ENCODE measurements at regions not wholly inside any gene's neighbourhood (a gene's known extent, or its start where the extent isn't known, plus 50 kb on each side); places are given as distances from the start of the nearest gene placed in this dataset.

DNA sequence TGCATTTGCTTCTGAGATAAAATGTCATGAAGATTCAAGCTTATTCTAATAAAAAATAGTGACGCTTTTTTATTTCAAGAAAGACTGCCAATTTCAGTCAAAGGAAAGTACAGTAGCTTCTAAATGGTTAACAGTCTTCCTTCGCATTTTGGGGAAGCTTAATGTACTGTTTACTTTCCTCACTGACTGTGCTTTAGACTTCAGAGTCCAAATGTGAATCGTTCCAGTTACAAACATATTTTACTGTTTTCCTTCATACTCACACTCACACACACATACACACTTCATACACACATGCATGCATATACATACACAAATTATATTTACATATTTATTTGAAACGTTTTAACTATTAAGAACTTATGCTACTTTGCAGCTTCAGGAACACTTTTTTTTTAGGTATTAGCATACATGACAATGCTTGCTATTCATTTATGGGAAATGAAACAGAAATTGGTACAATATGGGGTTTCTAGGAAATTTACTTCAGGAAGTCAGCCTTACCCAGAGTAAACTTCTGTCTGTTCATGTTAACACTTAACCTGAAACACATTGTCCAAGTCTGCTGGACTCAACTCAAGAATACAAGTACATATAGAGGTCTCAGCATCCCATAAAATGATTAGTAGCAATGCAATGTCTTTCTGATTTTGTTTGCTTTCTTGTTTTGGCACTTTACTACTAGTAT lies 145.4 kb downstream of the RPS12 start:
- no peak for DNase-seq (ENCODE audit: low read depth)
- Histone ChIP-seq H3K27me3 (ENCODE audit: control insufficient read depth, insufficient read depth, low read length) (no peaks in the 10 kb centered on the region; the same call in 1 of the 2 replicates), H3K36me3 (ENCODE audit: control insufficient read depth, insufficient read depth, low read length) (no peaks in the 10 kb centered on the region), H3K4me3 (ENCODE audit: low read depth, low read length) (no peak overlapping the region)
- ChIA-PET POLR2A (no interaction called here), CTCF (interaction anchor here (0.9 to 1.1 kb wide), 2 partner anchors 11 to 556 kb away, joined by 3 to 4 read pairs; no protein-coding TSS in a partner anchor)
- TF ChIP-seq, protein P1, sequence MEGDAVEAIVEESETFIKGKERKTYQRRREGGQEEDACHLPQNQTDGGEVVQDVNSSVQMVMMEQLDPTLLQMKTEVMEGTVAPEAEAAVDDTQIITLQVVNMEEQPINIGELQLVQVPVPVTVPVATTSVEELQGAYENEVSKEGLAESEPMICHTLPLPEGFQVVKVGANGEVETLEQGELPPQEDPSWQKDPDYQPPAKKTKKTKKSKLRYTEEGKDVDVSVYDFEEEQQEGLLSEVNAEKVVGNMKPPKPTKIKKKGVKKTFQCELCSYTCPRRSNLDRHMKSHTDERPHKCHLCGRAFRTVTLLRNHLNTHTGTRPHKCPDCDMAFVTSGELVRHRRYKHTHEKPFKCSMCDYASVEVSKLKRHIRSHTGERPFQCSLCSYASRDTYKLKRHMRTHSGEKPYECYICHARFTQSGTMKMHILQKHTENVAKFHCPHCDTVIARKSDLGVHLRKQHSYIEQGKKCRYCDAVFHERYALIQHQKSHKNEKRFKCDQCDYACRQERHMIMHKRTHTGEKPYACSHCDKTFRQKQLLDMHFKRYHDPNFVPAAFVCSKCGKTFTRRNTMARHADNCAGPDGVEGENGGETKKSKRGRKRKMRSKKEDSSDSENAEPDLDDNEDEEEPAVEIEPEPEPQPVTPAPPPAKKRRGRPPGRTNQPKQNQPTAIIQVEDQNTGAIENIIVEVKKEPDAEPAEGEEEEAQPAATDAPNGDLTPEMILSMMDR (IDR thresholded peaks at IDR 0.05; ENCODE audit: insufficient read depth, low read depth, low read length): no peak

- no peak for DNase-seq (ENCODE audit: low read depth)
- POLR2A ChIA-PET: no interaction called here
- CTCF ChIA-PET: interaction anchor here (1.3 to 2.9 kb wide), 3 partner anchors 9 to 78 kb away, joined by 4 to 30 read pairs (median 20); no protein-coding TSS in a partner anchor
- H3K4me3 ChIP-seq (ENCODE audit: low read depth, low read length): no peak overlapping the region
- no peaks in the 10 kb centered on the region for H3K36me3 ChIP-seq (ENCODE audit: control insufficient read depth, insufficient read depth, low read length)
- TF ChIP-seq, protein P1 (IDR thresholded peaks at IDR 0.05; ENCODE audit: insufficient read depth, low read depth, low read length): no peak
- H3K27me3 ChIP-seq (ENCODE audit: control insufficient read depth, insufficient read depth, low read length): no peaks in the 10 kb centered on the region; the same call in 1 of the 2 replicates
Measured at GRCh38 chr6:132960720-132961119, 146.4 kb downstream of the RPS12 start.

GRCh38 chr6:132961122-132961521 lies 146.8 kb downstream of the RPS12 start:
- Histone ChIP-seq H3K27me3 (ENCODE audit: control insufficient read depth, insufficient read depth, low read length) (no peaks in the 10 kb centered on the region; the same call in 1 of the 2 replicates), H3K36me3 (ENCODE audit: control insufficient read depth, insufficient read depth, low read length) (no peaks in the 10 kb centered on the region), H3K4me3 (ENCODE audit: low read depth, low read length) (no peak overlapping the region)
- CTCF ChIA-PET: interaction anchor here (1.3 to 2.9 kb wide), 3 partner anchors 10 to 78 kb away, joined by 4 to 30 read pairs (median 20); no protein-coding TSS in a partner anchor
- POLR2A ChIA-PET: no interaction called here
- no peak for DNase-seq (ENCODE audit: low read depth)
- TF ChIP-seq, protein P1 (IDR thresholded peaks at IDR 0.05; ENCODE audit: insufficient read depth, low read depth, low read length): no peak

- no peaks in the 10 kb centered on the region for H3K36me3 ChIP-seq (ENCODE audit: control insufficient read depth, insufficient read depth, low read length)
- H3K4me3 ChIP-seq (ENCODE audit: low read depth, low read length): no peak overlapping the region
- DNase-seq (ENCODE audit: low read depth): no peak
- no peaks in the 10 kb centered on the region; the same call in 1 of the 2 replicates for H3K27me3 ChIP-seq (ENCODE audit: control insufficient read depth, insufficient read depth, low read length)
- ChIA-PET CTCF (interaction anchor here (1.3 to 2.9 kb wide), 7 partner anchors 10 to 961 kb away, joined by 4 to 30 read pairs (median 11); no protein-coding TSS in a partner anchor), POLR2A (no interaction called here)
- TF ChIP-seq, protein P1 (IDR thresholded peaks at IDR 0.05; ENCODE audit: insufficient read depth, low read depth, low read length): no peak
Measured at GRCh38 chr6:132961610-132962009, 147.2 kb downstream of the RPS12 start.

- TF ChIP-seq, protein P1 (IDR thresholded peaks at IDR 0.05; ENCODE audit: insufficient read depth, low read depth, low read length): peak; percentile 79
- H3K4me3 ChIP-seq (ENCODE audit: low read depth, low read length): no peak overlapping the region
- ChIA-PET CTCF (interaction anchor here (0.5 to 2.9 kb wide), 21 partner anchors 9 to 960 kb away, joined by 3 to 30 read pairs (median 5); no protein-coding TSS in a partner anchor), POLR2A (no interaction called here)
- no peaks in the 10 kb centered on the region for H3K27me3 ChIP-seq (ENCODE audit: control insufficient read depth, insufficient read depth, low read length)
- no peaks in the 10 kb centered on the region for H3K36me3 ChIP-seq (ENCODE audit: control insufficient read depth, insufficient read depth, low read length)
- DNase-seq (ENCODE audit: low read depth): no peak
Measured at GRCh38 chr6:132962936-132963868, 148.8 kb downstream of the RPS12 start.
